LNCAP (cell line): ENCODE measurements at regions not wholly inside any gene's neighbourhood (a gene's known extent, or its start where the extent isn't known, plus 50 kb on each side); places are given as distances from the start of the nearest gene placed in this dataset.

Source experiments
- TF ChIP-seq, protein P1 (sequence below): fragments of 450-650 bp; IDR thresholded peaks from 2 replicates; pipeline ENCODE4 v1.5.1; 2017; ENCODE audit warnings: mild to moderate bottlenecking

DNA sequence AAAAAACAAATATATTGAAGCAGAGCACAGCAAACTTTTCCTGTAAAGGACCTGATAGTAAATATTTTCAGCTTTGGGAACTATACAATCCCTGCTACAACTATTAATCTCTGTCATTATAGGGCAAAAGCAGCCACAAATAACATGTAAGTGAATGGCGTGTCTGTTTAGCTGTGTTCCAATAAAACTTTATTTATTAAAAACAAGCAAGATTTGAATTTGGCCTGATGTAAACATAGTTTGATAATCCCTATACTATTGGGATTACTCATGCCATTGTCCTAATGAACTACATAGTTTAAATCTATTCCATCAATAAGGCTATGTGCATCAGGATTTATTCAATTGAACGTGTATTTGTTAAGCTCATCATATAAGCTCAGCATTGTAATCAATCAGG, 286.8 kb upstream of the CNTN6 start:
- TF ChIP-seq, protein P1, sequence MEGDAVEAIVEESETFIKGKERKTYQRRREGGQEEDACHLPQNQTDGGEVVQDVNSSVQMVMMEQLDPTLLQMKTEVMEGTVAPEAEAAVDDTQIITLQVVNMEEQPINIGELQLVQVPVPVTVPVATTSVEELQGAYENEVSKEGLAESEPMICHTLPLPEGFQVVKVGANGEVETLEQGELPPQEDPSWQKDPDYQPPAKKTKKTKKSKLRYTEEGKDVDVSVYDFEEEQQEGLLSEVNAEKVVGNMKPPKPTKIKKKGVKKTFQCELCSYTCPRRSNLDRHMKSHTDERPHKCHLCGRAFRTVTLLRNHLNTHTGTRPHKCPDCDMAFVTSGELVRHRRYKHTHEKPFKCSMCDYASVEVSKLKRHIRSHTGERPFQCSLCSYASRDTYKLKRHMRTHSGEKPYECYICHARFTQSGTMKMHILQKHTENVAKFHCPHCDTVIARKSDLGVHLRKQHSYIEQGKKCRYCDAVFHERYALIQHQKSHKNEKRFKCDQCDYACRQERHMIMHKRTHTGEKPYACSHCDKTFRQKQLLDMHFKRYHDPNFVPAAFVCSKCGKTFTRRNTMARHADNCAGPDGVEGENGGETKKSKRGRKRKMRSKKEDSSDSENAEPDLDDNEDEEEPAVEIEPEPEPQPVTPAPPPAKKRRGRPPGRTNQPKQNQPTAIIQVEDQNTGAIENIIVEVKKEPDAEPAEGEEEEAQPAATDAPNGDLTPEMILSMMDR = no peak

DNA sequence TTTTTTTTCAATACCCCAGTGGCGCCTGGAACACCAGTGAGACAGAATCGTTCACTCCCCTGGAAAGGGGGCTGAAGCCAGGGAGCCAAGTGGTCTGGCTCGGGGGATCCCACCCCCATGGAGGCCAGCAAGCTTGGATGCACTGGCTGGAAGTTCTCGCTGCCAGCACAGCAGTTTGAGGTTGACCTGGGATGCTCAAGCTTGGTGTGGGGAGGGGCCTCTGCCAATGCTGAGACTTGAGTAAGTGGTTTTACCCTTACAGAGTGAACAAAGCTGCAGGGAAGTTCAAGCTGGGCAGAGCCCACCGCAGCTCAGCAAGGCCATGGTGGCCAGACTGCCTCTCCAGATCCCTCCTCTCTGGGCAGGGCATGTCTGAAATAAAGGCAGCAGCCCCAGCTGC, 276.2 kb upstream of the CNTN6 start:
- TF ChIP-seq, protein P1 = no peak

DNA sequence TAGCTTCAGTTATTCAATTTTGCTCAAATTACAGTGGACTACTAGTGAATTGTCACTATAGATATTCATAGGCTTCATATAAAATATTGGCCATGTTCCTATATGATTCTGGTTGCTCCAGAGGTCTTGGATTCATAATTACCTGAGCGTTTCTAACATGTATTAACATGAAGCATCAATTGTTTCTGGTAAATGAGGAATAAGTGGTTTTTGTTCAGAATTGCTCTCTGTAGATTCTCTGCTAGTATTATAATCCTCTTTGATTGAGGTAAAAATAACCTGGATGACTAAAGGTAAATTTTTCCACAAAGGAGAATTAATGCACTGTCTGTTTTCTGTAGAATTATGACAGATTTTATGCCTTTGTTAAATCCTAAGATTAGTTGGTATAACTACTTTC, 258.1 kb upstream of the CNTN6 start:
- TF ChIP-seq, protein P1 = no peak

DNA sequence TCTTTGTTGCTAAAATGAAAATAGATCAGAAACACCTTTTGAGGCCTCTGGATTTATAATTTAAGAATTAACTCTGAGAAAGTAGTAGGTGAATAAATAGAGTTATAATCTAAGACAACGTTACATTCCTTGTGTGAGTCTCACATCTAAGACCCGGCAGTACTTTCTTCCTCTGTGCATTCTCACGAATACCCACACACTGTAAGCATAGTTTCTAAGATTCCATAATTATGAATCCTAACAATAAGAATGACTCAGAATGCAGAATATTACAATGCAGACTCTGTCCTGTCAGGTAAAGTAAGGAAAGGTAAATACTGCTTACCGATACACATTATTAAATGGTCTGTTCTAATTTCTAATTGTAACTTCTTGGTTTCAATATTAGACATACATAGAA, 257.7 kb upstream of the CNTN6 start:
- TF ChIP-seq, protein P1 = no peak

DNA sequence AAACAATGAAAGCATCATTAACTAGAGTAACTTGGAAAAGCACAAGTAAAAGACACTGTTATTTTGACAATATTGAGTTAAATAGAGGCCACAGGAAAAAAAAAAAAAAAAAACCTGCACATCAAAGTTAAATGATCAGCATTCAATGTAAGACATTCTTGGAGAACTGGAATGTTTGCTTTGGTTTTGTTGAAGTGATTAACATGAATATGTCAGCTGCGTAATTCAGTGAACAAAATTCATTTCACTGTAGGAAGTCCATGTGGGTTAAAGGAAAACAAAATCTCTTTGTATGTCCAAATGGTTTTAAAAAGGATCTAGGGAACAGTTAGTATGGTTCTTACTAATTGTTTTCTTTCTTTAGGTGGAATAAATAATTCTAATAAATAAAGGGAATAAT, 252.8 kb upstream of the CNTN6 start:
- TF ChIP-seq, protein P1 = no peak

DNA sequence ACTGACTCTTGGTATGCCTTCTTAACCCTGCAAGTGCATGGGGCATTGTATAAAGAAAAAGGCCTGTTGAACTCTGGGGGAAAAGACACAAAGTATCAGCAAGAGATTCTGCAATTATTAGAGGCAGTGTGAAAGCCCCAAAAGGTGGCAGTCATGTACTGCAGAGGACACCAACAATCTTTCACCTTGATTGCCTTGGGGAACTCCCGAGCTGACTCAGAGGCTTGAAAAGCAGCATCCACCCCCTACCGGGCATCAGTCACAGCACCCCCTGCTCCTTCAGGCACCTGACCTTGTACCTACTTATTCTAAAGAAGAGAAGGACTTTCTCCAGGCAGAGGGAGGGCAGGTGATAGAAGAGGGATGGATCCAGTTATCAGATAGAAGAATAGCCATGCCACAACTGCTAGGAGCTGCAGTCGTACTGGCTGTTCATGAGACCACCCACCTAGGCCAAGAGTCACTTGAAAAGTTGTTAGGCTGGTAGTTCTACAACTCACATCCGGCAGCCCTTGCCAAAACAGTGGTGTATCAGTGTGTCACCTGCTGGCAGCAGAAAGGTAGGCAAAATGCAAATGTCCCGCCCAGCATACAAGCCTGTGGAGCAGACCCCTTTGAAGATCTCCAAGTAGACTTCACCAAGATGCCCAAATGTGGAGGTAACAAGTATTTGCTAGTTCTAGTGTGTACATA, 241.6 kb upstream of the CNTN6 start:
- TF ChIP-seq, protein P1 = no peak

DNA sequence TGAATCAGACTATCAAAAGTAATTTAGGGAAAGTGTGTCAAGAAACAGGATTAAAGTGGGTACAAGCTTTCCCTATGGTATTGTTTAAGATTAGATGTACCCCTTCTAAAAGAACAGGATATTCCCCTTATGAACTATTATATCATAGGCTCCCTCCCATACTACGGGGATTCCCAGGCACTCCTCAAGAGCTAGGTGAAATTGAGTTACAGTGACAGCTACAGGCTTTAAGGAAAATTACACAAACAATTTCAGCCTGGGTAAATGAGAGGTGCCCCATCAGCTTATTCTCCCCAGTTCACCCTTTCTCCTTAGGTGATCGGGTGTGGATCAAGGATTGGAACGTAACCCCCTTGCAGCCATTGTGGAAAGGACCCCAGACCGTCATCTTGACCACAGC, 240.8 kb upstream of the CNTN6 start:
- TF ChIP-seq, protein P1 = no peak

DNA sequence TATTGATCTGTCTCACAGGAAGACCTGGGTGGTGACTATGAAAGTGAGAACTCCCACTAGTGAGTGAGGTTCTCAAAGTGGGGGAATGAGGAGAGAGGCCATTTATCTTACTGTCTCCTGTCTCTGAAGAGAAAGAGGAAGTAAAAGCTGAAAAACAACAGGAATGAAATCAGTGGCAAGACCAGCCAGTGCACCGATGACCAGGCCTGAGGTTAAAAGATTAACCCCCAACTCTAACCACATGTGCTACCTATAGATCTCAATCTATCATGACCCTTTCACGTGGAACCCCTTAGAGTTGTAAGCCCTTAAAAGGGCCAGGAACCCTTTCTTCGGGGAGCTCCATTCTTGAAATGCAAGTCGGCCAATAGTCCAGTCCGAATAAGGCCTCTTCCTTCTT, 239.3 kb upstream of the CNTN6 start:
- TF ChIP-seq, protein P1 = no peak
